HFFc6 (cell line): ENCODE measurements at regions not wholly inside any gene's neighbourhood (a gene's known extent, or its start where the extent isn't known, plus 50 kb on each side); places are given as distances from the start of the nearest gene placed in this dataset.

Source experiments
- DNase-seq: peaks from one replicate; pipeline ENCODE4 v3.0.0-alpha.2; 2018
- H3K27ac Mint-ChIP-seq: 2 replicates; pipeline ENCODE4 v1.8.0; 2020; ENCODE audit warnings: mild to moderate bottlenecking, mixed read lengths
- H3K27me3 Mint-ChIP-seq: 2 replicates; pipeline ENCODE4 v1.8.0; 2021; ENCODE audit warnings: mild to moderate bottlenecking, moderate library complexity, mixed read lengths; ENCODE audit not compliant: insufficient read depth
- H3K36me3 Mint-ChIP-seq: 2 replicates; pipeline ENCODE4 v1.8.0; 2021; ENCODE audit warnings: low read depth, mixed read lengths
- H3K4me1 Mint-ChIP-seq: 2 replicates; pipeline ENCODE4 v1.8.0; 2020; ENCODE audit warnings: low read depth, mixed read lengths
- H3K4me3 Mint-ChIP-seq: 2 replicates; pipeline ENCODE4 v1.8.0; 2020; ENCODE audit warnings: mild to moderate bottlenecking, moderate library complexity, mixed read lengths
- H3K9me3 Mint-ChIP-seq: 2 replicates; pipeline ENCODE4 v1.8.0; 2020; ENCODE audit warnings: mild to moderate bottlenecking, mixed read lengths
- TF ChIP-seq, protein P1 (sequence below): fragments of 200-600 bp; sonication (generic); IDR thresholded peaks from 2 replicates; pipeline ENCODE4 v1.5.0; 2021; ENCODE audit warnings: antibody characterized with exemption, mild to moderate bottlenecking

DNA sequence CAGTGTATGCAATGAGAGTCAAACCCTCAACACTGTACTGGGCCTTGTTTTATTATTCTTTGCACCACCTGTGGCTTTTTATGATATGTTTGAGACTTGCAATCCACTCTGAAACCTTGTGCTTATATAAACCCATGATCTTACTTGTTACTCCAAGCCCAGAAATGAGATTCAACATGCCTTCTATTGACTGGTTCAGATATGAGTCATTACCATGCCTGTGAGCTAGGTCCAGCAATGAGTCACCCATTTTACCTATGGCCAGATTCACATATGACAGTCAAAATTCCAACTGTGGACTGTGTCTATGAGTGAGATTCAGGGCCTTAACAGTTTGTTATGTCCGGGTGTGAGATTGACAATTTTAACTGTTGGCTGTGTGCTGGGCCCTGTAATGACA lies 1846.1 kb downstream of the TP53TG3F start:
- peaks cover 25% of the 10 kb centered on the region for H3K9me3 Mint-ChIP-seq
- H3K4me1 Mint-ChIP-seq = no peaks in the 10 kb centered on the region

DNA sequence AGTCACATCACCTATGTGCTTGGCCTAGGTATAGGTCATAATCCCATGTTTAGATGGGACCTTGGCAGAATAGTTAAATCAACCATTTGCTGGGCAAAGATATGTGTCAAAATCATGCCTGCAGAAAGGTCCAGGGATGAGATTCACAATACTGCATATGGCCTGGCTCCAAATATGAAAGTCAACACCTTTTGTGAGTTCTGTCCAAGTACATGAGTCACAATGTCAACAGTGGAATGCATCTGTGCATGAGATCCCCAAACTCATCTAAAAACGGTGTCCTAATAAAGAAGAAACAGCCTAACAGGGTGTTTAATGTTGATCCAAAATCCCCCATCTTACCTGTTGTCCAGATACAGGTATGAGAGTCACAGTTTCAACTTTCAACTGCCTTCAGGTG lies 1847.5 kb downstream of the TP53TG3F start:
- no peak overlapping the region for H3K4me3 Mint-ChIP-seq
- TF ChIP-seq, protein P1, sequence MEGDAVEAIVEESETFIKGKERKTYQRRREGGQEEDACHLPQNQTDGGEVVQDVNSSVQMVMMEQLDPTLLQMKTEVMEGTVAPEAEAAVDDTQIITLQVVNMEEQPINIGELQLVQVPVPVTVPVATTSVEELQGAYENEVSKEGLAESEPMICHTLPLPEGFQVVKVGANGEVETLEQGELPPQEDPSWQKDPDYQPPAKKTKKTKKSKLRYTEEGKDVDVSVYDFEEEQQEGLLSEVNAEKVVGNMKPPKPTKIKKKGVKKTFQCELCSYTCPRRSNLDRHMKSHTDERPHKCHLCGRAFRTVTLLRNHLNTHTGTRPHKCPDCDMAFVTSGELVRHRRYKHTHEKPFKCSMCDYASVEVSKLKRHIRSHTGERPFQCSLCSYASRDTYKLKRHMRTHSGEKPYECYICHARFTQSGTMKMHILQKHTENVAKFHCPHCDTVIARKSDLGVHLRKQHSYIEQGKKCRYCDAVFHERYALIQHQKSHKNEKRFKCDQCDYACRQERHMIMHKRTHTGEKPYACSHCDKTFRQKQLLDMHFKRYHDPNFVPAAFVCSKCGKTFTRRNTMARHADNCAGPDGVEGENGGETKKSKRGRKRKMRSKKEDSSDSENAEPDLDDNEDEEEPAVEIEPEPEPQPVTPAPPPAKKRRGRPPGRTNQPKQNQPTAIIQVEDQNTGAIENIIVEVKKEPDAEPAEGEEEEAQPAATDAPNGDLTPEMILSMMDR = no peak
- no peak overlapping the region for H3K27ac Mint-ChIP-seq
- H3K27me3 Mint-ChIP-seq = no peaks in the 10 kb centered on the region
- no peak for DNase-seq
- no peaks in the 10 kb centered on the region; the same call in 1 of the 2 replicates for H3K36me3 Mint-ChIP-seq
- no peaks in the 10 kb centered on the region for H3K4me1 Mint-ChIP-seq
- H3K9me3 Mint-ChIP-seq = peaks cover 30% of the 10 kb centered on the region

More for the DNA sequence above, 1846.1 kb downstream of the TP53TG3F start:
- Mint-ChIP-seq H3K4me3 (no peak overlapping the region), H3K36me3 (no peaks in the 10 kb centered on the region; the same call in 1 of the 2 replicates), H3K27ac (no peak overlapping the region), H3K27me3 (no peaks in the 10 kb centered on the region)
- TF ChIP-seq, protein P1 = no peak
- DNase-seq = no peak

DNA sequence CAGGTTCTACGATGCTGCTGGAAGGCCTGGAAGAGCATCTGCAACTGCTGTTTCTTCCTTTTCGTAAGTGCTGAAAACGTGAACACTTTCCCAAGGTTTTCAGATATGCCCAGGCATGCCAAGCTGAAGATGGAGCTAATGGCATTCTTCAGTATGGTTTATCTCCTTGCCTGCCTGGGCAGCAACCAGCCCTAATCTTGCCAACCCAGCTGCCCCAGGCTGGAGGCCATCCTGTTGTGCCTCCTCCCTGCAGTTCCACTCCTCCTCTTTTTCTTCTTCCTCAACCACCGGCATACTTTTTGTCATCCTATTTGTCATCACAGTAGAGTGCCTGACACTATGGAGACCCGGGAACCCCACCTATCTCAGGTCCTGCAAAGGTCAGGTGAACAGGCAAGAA lies 1849.3 kb downstream of the TP53TG3F start:
- no peaks in the 10 kb centered on the region for H3K4me1 Mint-ChIP-seq
- peaks cover 30% of the 10 kb centered on the region for H3K9me3 Mint-ChIP-seq

DNA sequence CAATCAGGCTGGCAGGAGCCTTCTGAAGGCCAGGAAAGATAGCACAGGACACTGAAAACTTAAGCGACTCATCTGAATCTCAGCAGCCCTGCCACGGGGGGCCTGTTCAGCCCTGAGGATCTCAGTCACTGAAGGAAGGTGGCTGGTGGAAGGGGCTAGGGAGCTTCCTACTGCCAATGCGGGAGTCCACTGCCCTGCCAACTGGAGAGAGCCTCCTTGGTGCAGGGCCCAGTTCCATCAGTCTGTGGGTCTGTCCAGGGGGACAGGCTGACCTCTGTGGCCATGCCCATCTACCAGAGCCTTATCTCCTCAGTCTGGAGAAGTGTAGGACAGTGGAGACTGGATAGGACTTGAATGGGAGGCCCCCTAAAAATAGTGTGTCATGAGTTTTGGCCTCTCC lies 1851.6 kb downstream of the TP53TG3F start:
- Mint-ChIP-seq H3K4me3 (no peak overlapping the region), H3K27ac (no peak overlapping the region), H3K9me3 (peaks cover 42% of the 10 kb centered on the region), H3K36me3 (no peaks in the 10 kb centered on the region; the same call in 1 of the 2 replicates), H3K4me1 (no peaks in the 10 kb centered on the region), H3K27me3 (no peaks in the 10 kb centered on the region; the same call in 1 of the 2 replicates)
- DNase-seq = no peak
- TF ChIP-seq, protein P1 = no peak

More for the DNA sequence above, 1849.3 kb downstream of the TP53TG3F start:
- H3K4me3 Mint-ChIP-seq = no peak overlapping the region
- TF ChIP-seq, protein P1 = no peak
- H3K36me3 Mint-ChIP-seq = no peaks in the 10 kb centered on the region; the same call in 1 of the 2 replicates
- no peaks in the 10 kb centered on the region; the same call in 1 of the 2 replicates for H3K27me3 Mint-ChIP-seq
- no peak for DNase-seq
- no peak overlapping the region for H3K27ac Mint-ChIP-seq

DNA sequence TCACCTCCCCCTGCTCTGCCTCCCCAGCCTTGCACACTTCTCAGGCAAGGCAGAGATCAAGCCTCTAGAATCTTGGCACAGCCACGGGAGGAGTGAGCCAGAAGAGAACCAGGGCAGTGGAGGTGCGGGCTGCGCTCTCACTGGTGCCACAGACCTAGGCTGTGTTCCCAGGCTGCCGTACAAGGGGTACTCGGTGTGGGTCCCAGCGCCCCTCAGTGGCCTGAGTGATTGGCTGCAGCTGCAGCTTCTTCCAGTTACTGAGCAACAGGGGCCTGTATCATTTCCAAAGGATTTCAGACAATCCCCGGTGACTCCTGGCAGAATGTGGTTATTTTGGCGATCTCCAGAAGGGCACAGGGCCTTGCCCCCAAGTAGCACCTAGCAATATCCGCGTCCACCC lies 1852.1 kb downstream of the TP53TG3F start:
- H3K4me1 Mint-ChIP-seq = no peaks in the 10 kb centered on the region
- H3K36me3 Mint-ChIP-seq = no peaks in the 10 kb centered on the region; the same call in 1 of the 2 replicates
- H3K27ac Mint-ChIP-seq = no peak overlapping the region
- H3K9me3 Mint-ChIP-seq = peaks cover 41% of the 10 kb centered on the region
- no peak for DNase-seq
- TF ChIP-seq, protein P1 = no peak
- no peak overlapping the region for H3K4me3 Mint-ChIP-seq
- no peaks in the 10 kb centered on the region; the same call in 1 of the 2 replicates for H3K27me3 Mint-ChIP-seq

DNA sequence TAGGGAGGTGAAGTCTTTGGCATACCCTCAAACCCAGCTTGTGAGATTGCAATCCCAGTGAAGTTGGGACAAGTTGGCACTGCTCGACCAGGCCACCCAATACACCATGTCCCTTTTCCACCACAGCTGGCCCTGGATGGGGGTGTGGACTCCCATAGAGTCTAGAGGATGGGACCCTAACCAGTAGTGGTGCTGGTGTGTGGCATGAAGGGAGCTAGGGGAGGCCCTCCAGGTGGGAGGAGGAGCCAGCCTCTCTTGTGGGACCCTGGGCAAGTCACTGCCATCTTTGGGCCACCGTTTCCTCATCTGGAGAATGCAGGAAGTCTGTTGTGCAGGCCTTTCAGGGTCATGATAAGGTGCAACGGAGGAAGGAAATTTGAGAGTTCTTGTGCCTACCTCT lies 1854.9 kb downstream of the TP53TG3F start:
- Mint-ChIP-seq H3K36me3 (no peaks in the 10 kb centered on the region), H3K4me1 (no peaks in the 10 kb centered on the region), H3K27me3 (no peaks in the 10 kb centered on the region; the same call in 1 of the 2 replicates), H3K4me3 (no peak overlapping the region), H3K9me3 (peaks cover 36% of the 10 kb centered on the region), H3K27ac (no peak overlapping the region)
- no peak for DNase-seq
- TF ChIP-seq, protein P1 = no peak
